Right atrium auricular region (tissue), 2 donors: ENCODE measurements at regions not wholly inside any gene's neighbourhood (a gene's known extent, or its start where the extent isn't known, plus 50 kb on each side); places are given as distances from the start of the nearest gene placed in this dataset.

Source experiments
- DNase-seq: peaks from one replicate; pipeline ENCODE4 v3.0.0-alpha.2; 2019; ENCODE audit warnings: low spot score
- H3K27ac ChIP-seq, 2 donors: fragments of 200-600 bp; sonication (generic); 1 replicate in 1 of 2; 2 replicates in 1 of 2; pipeline ENCODE4 v1.5.1; 2016 to 2019
- H3K27me3 ChIP-seq, 2 donors: fragments of 200-600 bp; sonication (generic); one replicate each; pipeline versions ENCODE4 v1.5.1 to v1.6.0; 2017 to 2019
- H3K36me3 ChIP-seq: fragments of 200-600 bp; sonication (generic); one replicate; pipeline ENCODE4 v1.5.1; 2016
- H3K4me1 ChIP-seq, 2 donors: fragments of 200-600 bp; sonication (generic); one replicate each; pipeline versions ENCODE4 v1.5.1 to v1.6.0; 2017 to 2019
- H3K4me3 ChIP-seq, 2 donors: fragments of 200-600 bp; sonication (generic); 1 replicate in 1 of 2; 2 replicates in 1 of 2; pipeline ENCODE4 v1.5.1; 2017 to 2019; ENCODE audit warnings: mild to moderate bottlenecking in 1 of 2, moderate library complexity in 1 of 2
- H3K9me3 ChIP-seq, 2 donors: fragments of 200-600 bp; sonication (generic); one replicate each; pipeline ENCODE4 v1.5.1; 2019
- CTCF ChIP-seq, 2 donors: fragments of 200-600 bp; sonication (generic); IDR thresholded peaks; one replicate each; pipeline ENCODE4 v1.5.1; 2019; ENCODE audit warnings: antibody characterized with exemption in 2 of 2

GRCh38 chr4:35521682-35522081, 722.6 kb downstream of the ARAP2 start:
- Histone ChIP-seq H3K36me3 (no peaks in the 10 kb centered on the region), H3K4me1 (no peaks in the 10 kb centered on the region), H3K4me3 (no peak overlapping the region), H3K27ac (no peak overlapping the region), H3K9me3 (no peaks in the 10 kb centered on the region), H3K27me3 (no peaks in the 10 kb centered on the region)
- no peak for TF ChIP-seq CTCF (IDR thresholded peaks at IDR 0.05)
- DNase-seq: no peak

- no peak for DNase-seq
- Histone ChIP-seq H3K36me3 (no peaks in the 10 kb centered on the region), H3K4me1 (no peaks in the 10 kb centered on the region), H3K27ac (no peak overlapping the region), H3K9me3 (no peaks in the 10 kb centered on the region), H3K4me3 (no peak overlapping the region), H3K27me3 (no peaks in the 10 kb centered on the region)
- TF ChIP-seq CTCF (IDR thresholded peaks at IDR 0.05): no peak
Measured at GRCh38 chr4:35525192-35525978, 718.9 kb downstream of the ARAP2 start.

GRCh38 chr4:35526456-35526855, 717.9 kb downstream of the ARAP2 start:
- H3K4me3 ChIP-seq: no peak overlapping the region
- no peak for DNase-seq
- no peaks in the 10 kb centered on the region for H3K27me3 ChIP-seq
- H3K27ac ChIP-seq: no peak overlapping the region
- H3K9me3 ChIP-seq: no peaks in the 10 kb centered on the region
- no peaks in the 10 kb centered on the region for H3K36me3 ChIP-seq
- TF ChIP-seq CTCF (IDR thresholded peaks at IDR 0.05): no peak
- H3K4me1 ChIP-seq: no peaks in the 10 kb centered on the region

- Histone ChIP-seq H3K9me3 (no peaks in the 10 kb centered on the region), H3K4me3 (no peak overlapping the region), H3K36me3 (no peaks in the 10 kb centered on the region), H3K4me1 (no peaks in the 10 kb centered on the region), H3K27ac (no peak overlapping the region), H3K27me3 (no peaks in the 10 kb centered on the region)
- no peak for DNase-seq
- no peak for TF ChIP-seq CTCF (IDR thresholded peaks at IDR 0.05)
Measured at GRCh38 chr4:35534962-35535361, 709.4 kb downstream of the ARAP2 start.

GRCh38 chr4:35538807-35539206, 705.5 kb downstream of the ARAP2 start:
- no peak overlapping the region for H3K4me3 ChIP-seq
- no peak overlapping the region for H3K27ac ChIP-seq
- no peaks in the 10 kb centered on the region for H3K4me1 ChIP-seq
- no peaks in the 10 kb centered on the region for H3K27me3 ChIP-seq
- TF ChIP-seq CTCF (IDR thresholded peaks at IDR 0.05): no peak
- H3K9me3 ChIP-seq: peaks cover 0 to 8% of the 10 kb centered on the region in 2 donors
- DNase-seq: no peak
- no peaks in the 10 kb centered on the region for H3K36me3 ChIP-seq
